K562 (cell line): ENCODE measurements at regions not wholly inside any gene's neighbourhood (a gene's known extent, or its start where the extent isn't known, plus 50 kb on each side); places are given as distances from the start of the nearest gene placed in this dataset.

ENCODE experiments used
- ARID4B ChIP-seq: sonication (generic); formaldehyde crosslinking; IDR thresholded peaks from 2 replicates; pipeline ENCODE4 v1.8.0; 2022; ENCODE audit warnings: mild to moderate bottlenecking, missing genetic modification reagents
- CHD1 ChIP-seq: fragments of 200-600 bp; sonication (generic); IDR thresholded peaks from one replicate; pipeline ENCODE4 v1.6.1; 2012; ENCODE audit warnings: mild to moderate bottlenecking, moderate library complexity, low read length, inconsistent platforms
- CTCF ChIP-seq, 3 experiments: IDR thresholded peaks in 2 of 3; conservative IDR thresholded peaks in 1 of 3; 2 replicates each; pipeline ENCODE4 v1.5.1; 2011 to 2012; ENCODE audit warnings: low read length in 3 of 3, mild to moderate bottlenecking in 3 of 3, control low read depth in 2 of 3, improper control_type of control experiment in 1 of 3, inconsistent platforms in 1 of 3, low read depth in 1 of 3, mixed read lengths in 1 of 3, moderate library complexity in 1 of 3; ENCODE audit not compliant: insufficient read depth in 2 of 3
- DNMT1 ChIP-seq: fragments of 450-650 bp; IDR thresholded peaks from 2 replicates; pipeline ENCODE4 v1.6.1; 2016; ENCODE audit warnings: antibody characterized with exemption, mild to moderate bottlenecking
- E2F8 ChIP-seq: fragments of 450-650 bp; IDR thresholded peaks from 2 replicates; pipeline ENCODE4 v1.7.1; 2018; ENCODE audit warnings: mild to moderate bottlenecking, low read depth; ENCODE audit not compliant: partially characterized antibody
- EP300 ChIP-seq: IDR thresholded peaks from 2 replicates; pipeline ENCODE4 v1.6.1; 2012; ENCODE audit warnings: low read length, improper control_type of control experiment
- EZH2 ChIP-seq: IDR thresholded peaks from 2 replicates; pipeline ENCODE4 v1.6.1; 2012; ENCODE audit warnings: low read depth, mild to moderate bottlenecking, inconsistent platforms, low read length, borderline replicate concordance
- FOXP1 ChIP-seq: sonication (generic); formaldehyde crosslinking; IDR thresholded peaks from 2 replicates; pipeline ENCODE4 v1.8.0; 2022; ENCODE audit warnings: mild to moderate bottlenecking, missing genetic modification reagents
- RAD21 ChIP-seq, 2 experiments: fragments of 250-450 bp in 1 of 2; fragments of 450-650 bp in 1 of 2; sonication (Bioruptor Pico) in 1 of 2; formaldehyde crosslinking in 1 of 2; IDR thresholded peaks in 1 of 2; conservative IDR thresholded peaks in 1 of 2; 2 replicates each; pipeline versions ENCODE4 v1.4.0 to v1.8.0; 2020 to 2022; ENCODE audit warnings: mild to moderate bottlenecking in 2 of 2, moderate library complexity in 1 of 2
- ZNF311 ChIP-seq: fragments of 250-450 bp; sonication (Bioruptor Pico); IDR thresholded peaks from 2 replicates; pipeline ENCODE4 v1.4.0; 2020; ENCODE audit warnings: mild to moderate bottlenecking, moderate library complexity
- ZNF583 ChIP-seq: fragments of 250-450 bp; sonication (Bioruptor Pico); IDR thresholded peaks from 2 replicates; pipeline ENCODE4 v1.4.0; 2020

GRCh38 chr1:14220324-14220723, 378.2 kb upstream of the KAZN start:
- no peak for TF ChIP-seq E2F8
- TF ChIP-seq ARID4B = no peak
- TF ChIP-seq RAD21 (CRISPR knock-in tag; conservative IDR thresholded peaks at IDR 0.05 in 1 of 2, IDR thresholded peaks at IDR 0.05 in 1 of 2) = no peak
- TF ChIP-seq DNMT1 = no peak
- TF ChIP-seq ZNF583 = no peak
- no peak for TF ChIP-seq EZH2
- TF ChIP-seq CTCF (IDR thresholded peaks at IDR 0.05 in 2 of 3, conservative IDR thresholded peaks at IDR 0.05 in 1 of 3; ENCODE audit: insufficient read depth in 2 of 3, low read depth in 1 of 3, low read length in 3 of 3) = no peak
- TF ChIP-seq CHD1 = no peak
- TF ChIP-seq ZNF311 = no peak
- no peak for TF ChIP-seq EP300
- no peak for TF ChIP-seq FOXP1 (CRISPR knock-in tag)
